Choroid plexus epithelial cell (primary cell): ENCODE measurements at regions not wholly inside any gene's neighbourhood (a gene's known extent, or its start where the extent isn't known, plus 50 kb on each side); places are given as distances from the start of the nearest gene placed in this dataset.
A peak's percentile ranks its signal among the peaks of the same experiment; 100 is the strongest.
"Not testable (repeated sequence)": the region's sequence is repeated elsewhere in the genome, so short reads cannot be mapped to it uniquely, and the experiment has no call there.

Experiments
- DNase-seq: peaks from one replicate; pipeline ENCODE4 v3.0.0-alpha.2; 2010; ENCODE audit warnings: low read depth
- H3K4me3 ChIP-seq: 2 replicates; pipeline ENCODE4 v1.5.1; 2011; ENCODE audit warnings: low read depth, mild to moderate bottlenecking, control low read depth, low read length, moderate library complexity
- TF ChIP-seq, protein P1 (sequence below): conservative IDR thresholded peaks from 2 replicates; pipeline ENCODE4 v1.5.1; 2011; ENCODE audit warnings: low read depth, mild to moderate bottlenecking, control low read depth, inconsistent platforms, low read length, moderate library complexity

DNA sequence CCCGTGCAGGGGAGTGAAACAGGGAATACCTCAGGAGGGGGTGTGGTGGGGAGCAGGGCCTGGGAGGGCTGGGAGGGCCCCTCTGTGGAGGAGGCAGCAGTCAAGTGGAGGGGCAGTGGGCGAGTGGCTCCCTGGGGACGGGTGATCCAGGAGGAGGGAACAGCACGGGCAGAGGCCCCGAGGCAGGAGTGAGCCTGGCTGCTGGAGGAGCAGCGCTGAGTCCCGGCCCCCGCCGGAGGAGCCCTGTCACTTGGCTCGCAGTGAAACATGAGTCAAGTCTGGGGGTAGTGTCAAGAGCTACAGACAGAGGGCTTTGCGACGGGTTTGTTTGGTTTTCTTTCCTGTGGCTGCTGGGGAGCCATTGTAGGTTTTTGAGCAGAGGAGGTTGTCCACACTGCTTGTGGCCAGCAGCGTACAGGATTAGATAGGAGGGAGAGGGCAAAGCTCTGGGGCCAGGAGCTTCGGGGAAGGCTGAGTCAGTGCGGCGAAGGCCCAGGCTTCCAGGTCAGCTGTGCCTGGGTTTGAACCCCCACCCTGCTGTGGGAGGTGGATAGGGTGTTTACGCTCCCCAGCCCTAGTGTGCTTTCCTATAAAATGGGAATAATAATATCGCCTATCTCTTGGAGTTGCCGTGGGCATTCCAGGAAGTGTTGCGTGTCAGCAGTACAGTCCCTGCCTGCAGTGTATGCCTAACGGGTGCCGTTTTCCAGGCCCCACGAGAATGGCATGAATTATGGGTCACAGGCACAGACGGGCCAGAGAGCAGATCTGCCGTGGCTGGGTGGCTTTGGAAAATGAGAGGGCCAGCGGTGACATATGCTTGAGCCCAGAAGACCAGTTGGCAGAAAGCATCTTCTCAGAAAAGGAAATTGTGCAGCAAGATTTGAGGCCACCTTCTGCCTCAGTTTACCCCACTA lies 115.9 kb upstream of the CIBAR2 start:
- DNase-seq, result peak; percentile 62
- TF ChIP-seq, protein P1, sequence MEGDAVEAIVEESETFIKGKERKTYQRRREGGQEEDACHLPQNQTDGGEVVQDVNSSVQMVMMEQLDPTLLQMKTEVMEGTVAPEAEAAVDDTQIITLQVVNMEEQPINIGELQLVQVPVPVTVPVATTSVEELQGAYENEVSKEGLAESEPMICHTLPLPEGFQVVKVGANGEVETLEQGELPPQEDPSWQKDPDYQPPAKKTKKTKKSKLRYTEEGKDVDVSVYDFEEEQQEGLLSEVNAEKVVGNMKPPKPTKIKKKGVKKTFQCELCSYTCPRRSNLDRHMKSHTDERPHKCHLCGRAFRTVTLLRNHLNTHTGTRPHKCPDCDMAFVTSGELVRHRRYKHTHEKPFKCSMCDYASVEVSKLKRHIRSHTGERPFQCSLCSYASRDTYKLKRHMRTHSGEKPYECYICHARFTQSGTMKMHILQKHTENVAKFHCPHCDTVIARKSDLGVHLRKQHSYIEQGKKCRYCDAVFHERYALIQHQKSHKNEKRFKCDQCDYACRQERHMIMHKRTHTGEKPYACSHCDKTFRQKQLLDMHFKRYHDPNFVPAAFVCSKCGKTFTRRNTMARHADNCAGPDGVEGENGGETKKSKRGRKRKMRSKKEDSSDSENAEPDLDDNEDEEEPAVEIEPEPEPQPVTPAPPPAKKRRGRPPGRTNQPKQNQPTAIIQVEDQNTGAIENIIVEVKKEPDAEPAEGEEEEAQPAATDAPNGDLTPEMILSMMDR, result peak; percentile 41

DNA sequence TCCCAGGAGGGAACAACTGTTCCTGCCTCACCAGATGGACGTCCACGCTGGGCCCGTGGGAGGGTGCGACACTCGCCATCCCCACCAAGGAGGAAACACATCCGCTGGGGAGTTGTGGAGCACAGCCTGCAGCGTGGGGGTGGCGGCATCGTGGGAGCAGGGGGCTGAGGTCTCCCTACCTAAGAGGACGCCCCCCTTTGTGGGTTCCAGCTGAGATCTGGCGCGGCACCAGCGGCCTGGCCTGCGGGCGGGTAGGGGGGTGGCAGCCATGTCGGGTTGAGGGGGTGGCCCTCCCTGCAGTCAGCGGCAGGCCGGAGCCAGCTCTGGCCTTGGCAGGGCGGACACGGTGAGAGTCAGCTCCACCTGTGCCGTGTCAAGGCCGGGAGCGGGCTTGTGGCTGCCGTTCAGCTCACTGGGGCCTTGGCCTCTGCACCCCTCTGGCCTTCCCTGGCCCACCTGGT lies 116.7 kb upstream of the CIBAR2 start:
- TF ChIP-seq, protein P1, result no peak

More for the DNA sequence above, 115.9 kb upstream of the CIBAR2 start:
- H3K4me3 ChIP-seq, result no peak overlapping the region

DNA sequence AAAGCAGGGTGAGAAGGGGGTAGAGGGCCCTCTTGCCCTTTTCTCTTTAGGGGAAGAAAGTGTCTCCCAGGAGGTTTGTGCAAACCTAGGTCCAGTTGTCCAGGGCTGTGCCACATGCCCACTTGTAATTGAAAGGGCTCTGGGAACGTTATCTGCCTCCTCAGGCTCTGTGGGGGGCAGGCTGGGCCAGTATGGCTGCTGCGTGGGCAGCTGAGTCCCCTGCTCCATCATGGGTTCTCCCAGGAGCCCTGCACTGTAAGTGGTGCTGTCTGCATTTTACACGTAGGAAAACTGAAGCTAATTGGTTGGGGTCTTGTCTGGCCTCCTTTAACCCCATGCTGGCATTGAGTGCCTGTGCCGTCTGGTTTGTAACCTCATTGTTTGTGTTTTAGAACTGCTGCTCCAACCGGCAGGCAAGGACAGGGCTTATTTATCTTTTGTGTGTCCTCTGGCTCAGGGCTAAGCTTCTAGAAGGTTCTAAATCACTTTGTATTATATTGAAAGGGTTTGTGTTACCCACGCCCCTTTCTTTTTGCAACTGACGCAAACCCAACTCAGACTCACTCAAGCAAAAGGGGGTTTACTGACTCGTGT lies 117.7 kb upstream of the CIBAR2 start:
- TF ChIP-seq, protein P1, result no peak
- no peak for DNase-seq
- no peak overlapping the region for H3K4me3 ChIP-seq

More for the DNA sequence above, 116.7 kb upstream of the CIBAR2 start:
- H3K4me3 ChIP-seq, result no peak overlapping the region
- no peak for DNase-seq

DNA sequence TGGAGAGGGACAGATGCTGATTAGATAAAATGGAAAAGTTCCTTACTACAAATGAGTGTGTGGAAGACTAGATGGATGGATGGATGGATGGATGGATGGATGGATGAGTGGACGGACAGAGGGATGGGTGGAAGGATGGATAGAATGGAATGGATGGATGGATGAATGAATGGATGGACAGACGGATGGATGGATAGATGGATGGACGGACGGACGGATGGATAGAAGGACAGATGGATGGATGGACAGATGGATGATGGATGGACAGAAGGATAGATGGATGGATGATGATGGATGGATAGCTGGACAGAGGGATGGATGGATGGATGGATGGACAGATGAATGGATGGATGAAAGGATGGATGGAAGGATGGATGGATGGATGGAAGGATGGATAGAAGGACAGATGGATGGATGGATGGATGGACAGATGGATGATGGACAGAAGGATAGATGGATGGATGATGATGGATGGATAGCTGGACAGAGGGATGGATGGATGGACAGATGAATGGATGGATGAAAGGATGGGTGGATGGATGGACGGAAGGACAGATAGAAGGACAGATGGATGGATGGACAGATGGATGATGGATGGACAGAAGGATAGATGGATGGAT lies 118.6 kb upstream of the CIBAR2 start:
- not testable (repeated sequence) for DNase-seq, H3K4me3 ChIP-seq

DNA sequence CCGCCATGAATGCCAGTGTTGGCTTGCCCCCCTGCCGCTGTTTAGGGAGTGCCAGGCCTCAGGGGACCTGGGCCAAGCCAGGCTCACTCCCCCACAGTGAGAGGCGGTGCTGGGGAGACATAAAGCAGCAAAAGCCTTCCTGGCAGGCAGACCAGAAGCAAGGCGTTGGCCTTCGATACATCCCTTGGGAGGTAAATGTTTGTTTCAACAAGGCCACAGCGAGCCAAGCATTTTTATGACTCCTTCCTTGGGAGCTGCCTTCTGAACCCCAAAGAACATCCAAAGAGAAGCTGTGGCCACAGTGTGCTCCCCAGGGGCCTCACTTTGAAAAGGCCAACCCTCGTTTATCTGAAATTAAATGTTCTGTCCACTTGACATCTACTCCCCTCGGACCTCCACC lies 119.7 kb upstream of the CIBAR2 start:
- TF ChIP-seq, protein P1, result no peak
- peak; percentile 52 for DNase-seq
- H3K4me3 ChIP-seq, result no peak overlapping the region

DNA sequence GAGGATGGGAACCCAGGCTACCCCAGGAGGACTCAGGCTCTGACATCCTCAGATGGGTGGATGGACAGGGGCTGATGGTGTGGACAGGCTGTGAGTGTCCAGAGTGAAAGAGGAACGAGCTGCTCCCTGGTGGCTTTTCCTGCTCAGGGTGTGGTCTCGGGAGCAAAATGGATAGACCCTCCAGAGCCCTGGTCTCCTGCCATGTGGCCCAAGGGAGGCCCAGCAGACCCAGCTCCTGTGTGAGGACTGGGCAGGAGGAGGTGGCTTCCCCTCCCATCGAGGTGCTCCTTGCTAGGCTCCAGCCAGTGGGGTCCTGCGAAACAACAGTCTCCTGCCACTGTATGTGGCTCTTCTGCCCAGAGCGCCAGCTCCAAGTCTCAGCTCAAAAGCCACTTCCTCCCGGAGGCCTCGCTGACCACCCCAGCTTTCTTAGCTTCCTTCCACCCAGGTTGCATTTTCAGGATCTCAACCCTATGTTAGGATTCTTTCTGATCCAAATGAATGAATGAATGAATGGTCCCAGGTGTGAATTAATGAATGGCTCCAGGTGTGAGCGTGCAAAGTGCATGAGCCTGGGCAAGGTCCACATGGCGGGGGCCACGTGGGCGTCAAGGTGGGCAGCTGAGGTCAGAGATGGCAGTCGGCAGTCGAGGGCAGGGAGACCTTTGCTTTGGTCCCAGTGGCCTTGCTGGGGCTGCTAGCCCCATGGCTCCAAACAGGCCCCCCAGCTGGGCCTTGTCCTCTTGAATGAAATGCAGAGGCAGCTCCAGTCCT lies 120.3 kb upstream of the CIBAR2 start:
- H3K4me3 ChIP-seq, result no peak overlapping the region
- TF ChIP-seq, protein P1, result no peak
- DNase-seq, result no peak
